ENCODE measurements at regions not wholly inside any gene's neighbourhood (a gene's known extent, or its start where the extent isn't known, plus 50 kb on each side); places are given as distances from the start of the nearest gene placed in this dataset.

DNA sequence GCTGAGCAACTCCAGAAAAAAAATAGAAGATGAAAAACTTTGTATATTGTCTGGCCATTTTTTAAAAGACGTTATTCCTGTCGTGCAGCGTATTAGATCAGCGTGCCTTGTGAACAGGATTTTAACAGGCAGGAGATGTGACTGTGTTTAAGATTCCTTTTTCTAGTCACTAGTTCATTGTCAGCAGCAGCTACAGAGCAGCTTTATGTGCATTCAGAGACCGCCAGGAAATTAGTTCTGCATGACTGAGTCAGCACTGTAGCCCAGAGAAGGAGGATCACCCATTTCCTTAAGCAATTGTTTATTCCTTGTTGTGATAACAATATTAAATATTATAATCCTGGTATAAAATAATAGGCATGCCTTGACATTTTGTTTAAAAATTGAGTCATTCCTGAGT is 75.4 kb upstream of the ADGRB3 start:
- H3K9me3 Mint-ChIP-seq, result peaks cover 10 to 14% of the 10 kb centered on the region in 2 donors
- H3K36me3 Mint-ChIP-seq, result peaks cover 5% of the 10 kb centered on the region
- Histone ChIP-seq H3K4me1 (ENCODE audit: control insufficient read depth, insufficient read depth, low read length) (no peaks in the 10 kb centered on the region), H3K27ac (ENCODE audit: low read length) (no peak overlapping the region), H3K27me3 (ENCODE audit: control insufficient read depth, insufficient read depth, low read length) (no peaks in the 10 kb centered on the region), H3K36me3 (ENCODE audit: control insufficient read depth, insufficient read depth, low read length) (no peaks in the 10 kb centered on the region), H3K9me3 (ENCODE audit: control insufficient read depth, insufficient read depth, low read length) (no peaks in the 10 kb centered on the region), H3K4me3 (ENCODE audit: low read length) (no peak overlapping the region)
- H3K27ac Mint-ChIP-seq, result no peak overlapping the region
- H3K4me3 Mint-ChIP-seq, result no peak overlapping the region
- TF ChIP-seq, protein P1, sequence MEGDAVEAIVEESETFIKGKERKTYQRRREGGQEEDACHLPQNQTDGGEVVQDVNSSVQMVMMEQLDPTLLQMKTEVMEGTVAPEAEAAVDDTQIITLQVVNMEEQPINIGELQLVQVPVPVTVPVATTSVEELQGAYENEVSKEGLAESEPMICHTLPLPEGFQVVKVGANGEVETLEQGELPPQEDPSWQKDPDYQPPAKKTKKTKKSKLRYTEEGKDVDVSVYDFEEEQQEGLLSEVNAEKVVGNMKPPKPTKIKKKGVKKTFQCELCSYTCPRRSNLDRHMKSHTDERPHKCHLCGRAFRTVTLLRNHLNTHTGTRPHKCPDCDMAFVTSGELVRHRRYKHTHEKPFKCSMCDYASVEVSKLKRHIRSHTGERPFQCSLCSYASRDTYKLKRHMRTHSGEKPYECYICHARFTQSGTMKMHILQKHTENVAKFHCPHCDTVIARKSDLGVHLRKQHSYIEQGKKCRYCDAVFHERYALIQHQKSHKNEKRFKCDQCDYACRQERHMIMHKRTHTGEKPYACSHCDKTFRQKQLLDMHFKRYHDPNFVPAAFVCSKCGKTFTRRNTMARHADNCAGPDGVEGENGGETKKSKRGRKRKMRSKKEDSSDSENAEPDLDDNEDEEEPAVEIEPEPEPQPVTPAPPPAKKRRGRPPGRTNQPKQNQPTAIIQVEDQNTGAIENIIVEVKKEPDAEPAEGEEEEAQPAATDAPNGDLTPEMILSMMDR (IDR thresholded peaks at IDR 0.05), result no peak
- 90% methylated on average over 5 of the region's 5 CpGs for WGBS (ENCODE audit: insufficient coverage)
- intact Hi-C loops (cut with micrococcal nuclease), result no loop called here
- H3K4me1 Mint-ChIP-seq, result no peaks in the 10 kb centered on the region
- no peak for DNase-seq
- no peaks in the 10 kb centered on the region for H3K27me3 Mint-ChIP-seq (ENCODE audit: low read depth in 2 of 2)
- ATAC-seq, result no peak

DNA sequence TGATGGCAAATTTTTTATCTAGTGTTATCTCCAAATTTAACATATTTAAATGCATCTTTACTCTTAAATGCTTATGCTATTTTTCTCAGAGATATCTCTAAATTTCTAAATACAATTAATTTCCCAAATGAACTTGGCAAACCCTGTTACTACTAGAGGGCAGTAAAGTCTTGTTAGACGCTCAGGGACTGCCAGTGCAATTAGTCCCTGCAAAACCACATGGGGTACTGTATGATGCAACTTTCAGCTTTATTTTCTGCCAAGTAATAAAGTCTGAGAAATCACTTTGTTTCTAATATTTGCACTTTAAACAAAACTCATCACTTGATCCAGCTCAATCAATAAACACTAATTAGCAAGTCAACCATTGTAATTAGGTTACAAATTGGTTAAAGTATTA is 76.0 kb upstream of the ADGRB3 start:
- Mint-ChIP-seq H3K27me3 (ENCODE audit: low read depth in 2 of 2) (no peaks in the 10 kb centered on the region), H3K4me1 (no peaks in the 10 kb centered on the region), H3K36me3 (peaks cover 5% of the 10 kb centered on the region), H3K9me3 (peaks cover 10 to 14% of the 10 kb centered on the region in 2 donors), H3K27ac (no peak overlapping the region), H3K4me3 (no peak overlapping the region)
- no peak overlapping the region for H3K27ac ChIP-seq (ENCODE audit: low read length)
- DNase-seq, result no peak
- no peaks in the 10 kb centered on the region for H3K9me3 ChIP-seq (ENCODE audit: control insufficient read depth, insufficient read depth, low read length)
- no peaks in the 10 kb centered on the region for H3K27me3 ChIP-seq (ENCODE audit: control insufficient read depth, insufficient read depth, low read length)
- no peaks in the 10 kb centered on the region for H3K4me1 ChIP-seq (ENCODE audit: control insufficient read depth, insufficient read depth, low read length)
- H3K4me3 ChIP-seq (ENCODE audit: low read length), result no peak overlapping the region
- WGBS (ENCODE audit: insufficient coverage), result 24% methylated on average over 1 of the region's 1 CpG
- TF ChIP-seq, protein P1 (IDR thresholded peaks at IDR 0.05), result no peak
- no peaks in the 10 kb centered on the region for H3K36me3 ChIP-seq (ENCODE audit: control insufficient read depth, insufficient read depth, low read length)
- ATAC-seq, result no peak
- intact Hi-C loops (cut with micrococcal nuclease), result no loop called here

DNA sequence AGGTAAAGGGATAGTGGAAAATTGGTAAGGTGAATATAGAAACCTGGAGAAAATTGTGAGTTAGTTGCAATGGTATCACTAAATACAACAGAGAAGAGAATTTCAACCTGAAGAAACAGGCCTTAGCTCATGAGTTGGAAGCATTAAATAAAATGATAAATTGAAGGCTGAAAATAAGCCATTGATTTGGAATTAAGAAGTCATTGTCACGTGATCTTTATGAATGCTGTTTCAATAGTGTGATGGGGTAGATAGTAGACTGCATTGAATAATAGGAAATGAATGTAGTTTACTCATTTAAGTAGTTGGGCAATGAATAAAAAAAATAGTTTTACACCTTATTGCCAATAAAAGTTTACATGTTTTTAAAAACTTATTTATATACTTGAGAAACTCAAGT is 88.5 kb upstream of the ADGRB3 start:
- H3K4me1 ChIP-seq (ENCODE audit: control insufficient read depth, insufficient read depth, low read length), result no peaks in the 10 kb centered on the region
- no peak overlapping the region for H3K27ac ChIP-seq (ENCODE audit: low read length)
- Mint-ChIP-seq H3K36me3 (peaks cover 10% of the 10 kb centered on the region), H3K4me1 (no peaks in the 10 kb centered on the region), H3K4me3 (no peak overlapping the region), H3K27me3 (ENCODE audit: low read depth in 2 of 2) (no peaks in the 10 kb centered on the region), H3K9me3 (peaks cover 11 to 27% of the 10 kb centered on the region in 2 donors), H3K27ac (no peak overlapping the region)
- H3K9me3 ChIP-seq (ENCODE audit: control insufficient read depth, insufficient read depth, low read length), result no peaks in the 10 kb centered on the region
- 67% methylated on average over 1 of the region's 1 CpG for WGBS (ENCODE audit: insufficient coverage)
- intact Hi-C loops (cut with micrococcal nuclease), result no loop called here
- ATAC-seq (no peak), DNase-seq (no peak)
- H3K27me3 ChIP-seq (ENCODE audit: control insufficient read depth, insufficient read depth, low read length), result no peaks in the 10 kb centered on the region
- no peaks in the 10 kb centered on the region for H3K36me3 ChIP-seq (ENCODE audit: control insufficient read depth, insufficient read depth, low read length)
- no peak overlapping the region for H3K4me3 ChIP-seq (ENCODE audit: low read length)
- TF ChIP-seq, protein P1 (IDR thresholded peaks at IDR 0.05), result no peak

DNA sequence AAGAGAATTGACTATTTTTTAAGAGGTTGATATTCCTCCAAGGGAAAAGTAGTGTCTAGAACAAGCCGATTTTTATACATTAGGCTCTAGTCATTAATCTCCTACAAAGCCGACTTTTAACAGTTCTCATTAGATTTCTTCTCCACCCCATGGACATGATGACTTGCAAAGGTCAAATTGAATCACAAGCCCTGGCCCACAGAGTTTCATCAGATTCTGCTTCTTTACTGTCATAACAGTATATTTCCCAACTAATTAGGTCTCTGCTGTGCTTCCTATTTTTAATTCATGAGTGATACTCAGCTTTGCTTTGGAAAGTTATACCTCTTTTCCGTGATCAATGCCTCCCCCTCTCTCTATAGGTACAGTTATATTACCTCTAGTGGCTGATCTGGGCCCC is 90.6 kb upstream of the ADGRB3 start:
- intact Hi-C loops (cut with micrococcal nuclease), result no loop called here
- Histone ChIP-seq H3K4me3 (ENCODE audit: low read length) (no peak overlapping the region), H3K36me3 (ENCODE audit: control insufficient read depth, insufficient read depth, low read length) (no peaks in the 10 kb centered on the region), H3K27ac (ENCODE audit: low read length) (no peak overlapping the region), H3K4me1 (ENCODE audit: control insufficient read depth, insufficient read depth, low read length) (no peaks in the 10 kb centered on the region), H3K27me3 (ENCODE audit: control insufficient read depth, insufficient read depth, low read length) (no peaks in the 10 kb centered on the region), H3K9me3 (ENCODE audit: control insufficient read depth, insufficient read depth, low read length) (no peaks in the 10 kb centered on the region)
- peaks cover 13 to 19% of the 10 kb centered on the region in 2 donors for H3K9me3 Mint-ChIP-seq
- no peaks in the 10 kb centered on the region for H3K27me3 Mint-ChIP-seq (ENCODE audit: low read depth in 2 of 2)
- no peak overlapping the region for H3K4me3 Mint-ChIP-seq
- WGBS (ENCODE audit: insufficient coverage), result 64% methylated on average over 3 of the region's 3 CpGs
- ATAC-seq, result no peak
- no peaks in the 10 kb centered on the region for H3K36me3 Mint-ChIP-seq
- no peak for DNase-seq
- TF ChIP-seq, protein P1 (IDR thresholded peaks at IDR 0.05), result no peak
- no peaks in the 10 kb centered on the region for H3K4me1 Mint-ChIP-seq
- no peak overlapping the region for H3K27ac Mint-ChIP-seq
